Keratinocyte (primary cell): ENCODE measurements at regions not wholly inside any gene's neighbourhood (a gene's known extent, or its start where the extent isn't known, plus 50 kb on each side); places are given as distances from the start of the nearest gene placed in this dataset.
"Not testable (repeated sequence)": the region's sequence is repeated elsewhere in the genome, so short reads cannot be mapped to it uniquely, and the experiment has no call there.

Source experiments
- DNase-seq: peaks from one replicate; pipeline ENCODE4 v3.0.0-alpha.2; 2011; ENCODE audit warnings: low read depth, missing footprints, low spot score
- FAIRE-seq: peaks from 2 replicates; lab custom pipeline; 2011; peaks lifted over from hg19 to GRCh38; lab: Jason Lieb, UNC
- H2AFZ ChIP-seq: 2 replicates; pipeline ENCODE4 v1.6.0; 2012; ENCODE audit warnings: low read length, control low read depth, inconsistent platforms; ENCODE audit not compliant: control insufficient read depth
- H3K27ac ChIP-seq: 2 replicates; pipeline ENCODE4 v1.5.1; 2011; ENCODE audit warnings: low read length; ENCODE audit not compliant: control insufficient read depth, insufficient read depth
- H3K27me3 ChIP-seq: 3 replicates; pipeline ENCODE4 v1.6.0; 2011; ENCODE audit warnings: low read length; ENCODE audit not compliant: control insufficient read depth, insufficient read depth; ENCODE audit errors: extremely low read depth
- H3K36me3 ChIP-seq, 2 experiments: 2 replicates in 1 of 2; 3 replicates in 1 of 2; pipeline ENCODE4 v1.5.1; 2011; ENCODE audit warnings: low read length in 2 of 2, mild to moderate bottlenecking in 1 of 2; ENCODE audit not compliant: control insufficient read depth in 2 of 2, insufficient read depth in 2 of 2; ENCODE audit errors: extremely low read depth in 1 of 2
- H3K4me1 ChIP-seq: 3 replicates; pipeline ENCODE4 v1.5.1; 2011; ENCODE audit warnings: low read length; ENCODE audit not compliant: control insufficient read depth, insufficient read depth; ENCODE audit errors: extremely low read depth
- H3K4me2 ChIP-seq: 3 replicates; pipeline ENCODE4 v1.6.0; 2011; ENCODE audit warnings: low read depth, low read length; ENCODE audit not compliant: control insufficient read depth, insufficient read depth; ENCODE audit errors: extremely low read depth
- H3K4me3 ChIP-seq, 3 experiments: fragments of 200-600 bp in 1 of 3; sonication (generic) in 1 of 3; 2 replicates in 2 of 3; 3 replicates in 1 of 3; pipeline ENCODE4 v1.5.1; 2011 to 2016; ENCODE audit warnings: low read length in 3 of 3, mild to moderate bottlenecking in 3 of 3, control low read depth in 2 of 3, inconsistent platforms in 1 of 3, low read depth in 1 of 3, mixed read lengths in 1 of 3, mixed run types in 1 of 3, moderate library complexity in 1 of 3; ENCODE audit not compliant: control insufficient read depth in 2 of 3, insufficient read depth in 2 of 3; ENCODE audit errors: extremely low read depth in 1 of 3
- H3K79me2 ChIP-seq: 2 replicates; pipeline ENCODE4 v1.6.0; 2012; ENCODE audit warnings: low read length; ENCODE audit not compliant: control insufficient read depth, insufficient read depth
- H3K9ac ChIP-seq: 3 replicates; pipeline ENCODE4 v1.6.0; 2011; ENCODE audit warnings: low read length; ENCODE audit not compliant: control insufficient read depth, insufficient read depth; ENCODE audit errors: extremely low read depth
- H3K9me1 ChIP-seq: 3 replicates; pipeline ENCODE4 v1.6.0; 2011; ENCODE audit warnings: low read length; ENCODE audit not compliant: control insufficient read depth, insufficient read depth; ENCODE audit errors: extremely low read depth
- H3K9me3 ChIP-seq: 2 replicates; pipeline ENCODE4 v1.5.1; 2012; ENCODE audit warnings: low read depth, low read length; ENCODE audit not compliant: control insufficient read depth
- H4K20me1 ChIP-seq: 3 replicates; pipeline ENCODE4 v1.6.0; 2011; ENCODE audit warnings: low read length; ENCODE audit not compliant: control insufficient read depth, insufficient read depth; ENCODE audit errors: extremely low read depth
- EZH2 ChIP-seq: IDR thresholded peaks from one replicate; pipeline ENCODE4 v1.6.1; 2012; ENCODE audit warnings: inconsistent platforms, mild to moderate bottlenecking, low read length, moderate library complexity
- dilution Hi-C: fragments of 300-500 bp; cut with MboI; formaldehyde crosslinking; loops from one replicate; pipeline ENCODE4 v1.7.0; 2020; ENCODE audit warnings: low sequenced_read_pairs; ENCODE audit not compliant: extremely low pct_ligation_motif_present
- TF ChIP-seq, protein P1 (sequence below), 3 experiments: IDR thresholded peaks in 1 of 3; conservative IDR thresholded peaks in 1 of 3; optimal IDR thresholded peaks in 1 of 3; 2 replicates in 2 of 3; 3 replicates in 1 of 3; pipeline versions ENCODE3 to v1.5.1; 2011; ENCODE audit warnings: low read length in 3 of 3, mild to moderate bottlenecking in 3 of 3, moderate library complexity in 2 of 3, control low read depth in 1 of 3, inconsistent platforms in 1 of 3; ENCODE audit not compliant: insufficient read depth in 2 of 3; ENCODE audit errors: extremely low read depth in 1 of 3

DNA sequence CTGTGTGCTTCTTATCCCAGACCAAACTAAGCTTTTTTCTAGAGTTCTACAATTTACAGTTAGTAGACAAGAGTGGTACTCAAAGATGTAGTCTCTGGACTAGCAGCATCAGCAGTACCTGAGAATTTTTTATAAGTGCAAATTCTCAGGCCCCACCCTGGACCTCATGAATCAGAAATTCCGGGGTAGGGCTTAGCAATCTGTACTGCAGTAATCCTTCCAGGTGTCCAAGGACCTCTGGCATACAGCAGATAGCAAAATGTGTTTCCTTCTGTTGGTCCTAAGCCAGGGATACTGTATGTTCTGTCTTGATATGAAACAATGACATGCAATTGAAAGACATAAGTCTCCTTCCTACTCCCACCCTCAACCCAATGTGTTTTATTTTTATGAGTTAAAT, 194.3 kb downstream of the MSX2 start:
- no peaks in the 10 kb centered on the region for H3K36me3 ChIP-seq
- no peak for DNase-seq
- dilution Hi-C loops = no loop called here

DNA sequence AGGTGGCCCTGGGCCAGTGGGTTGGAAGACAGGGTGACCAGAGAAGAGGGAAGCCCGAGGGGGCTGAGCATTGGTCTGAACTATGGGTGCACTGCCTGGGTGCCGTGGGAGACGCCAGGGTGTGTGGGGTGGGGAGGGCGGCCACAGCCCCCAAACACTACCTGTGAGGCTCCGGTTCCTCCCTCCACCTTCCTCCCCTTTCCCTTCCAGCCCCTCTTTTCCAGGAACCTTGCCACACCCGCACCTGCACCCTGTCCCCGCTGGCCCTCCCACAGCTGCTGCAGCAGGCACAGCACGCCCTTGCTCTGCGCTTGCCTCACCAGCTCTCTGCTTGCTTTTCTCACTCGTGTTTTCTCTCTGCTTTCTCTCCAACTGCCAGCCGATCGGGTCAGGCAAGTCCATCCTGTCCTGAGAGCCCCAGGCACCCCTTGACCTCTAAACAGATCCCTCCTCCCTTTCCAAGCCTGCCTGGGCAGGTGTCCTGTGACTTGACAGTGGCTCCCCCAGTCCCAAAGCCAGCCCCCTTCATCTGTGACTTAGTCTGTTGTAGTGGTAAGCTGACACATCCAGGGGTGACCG, 193.7 kb downstream of the MSX2 start:
- H3K4me2 ChIP-seq = no peak overlapping the region

More for the DNA sequence above, 194.3 kb downstream of the MSX2 start:
- Histone ChIP-seq H3K4me3 (no peak overlapping the region), H3K79me2 (no peaks in the 10 kb centered on the region), H2AFZ (no peak overlapping the region), H3K27ac (no peak overlapping the region), H3K9ac (no peak overlapping the region), H3K9me3 (no peaks in the 10 kb centered on the region), H3K4me1 (no peaks in the 10 kb centered on the region), H3K4me2 (no peak overlapping the region), H3K27me3 (no peaks in the 10 kb centered on the region), H3K9me1 (no peaks in the 10 kb centered on the region), H4K20me1 (no peaks in the 10 kb centered on the region)
- TF ChIP-seq, protein P1, sequence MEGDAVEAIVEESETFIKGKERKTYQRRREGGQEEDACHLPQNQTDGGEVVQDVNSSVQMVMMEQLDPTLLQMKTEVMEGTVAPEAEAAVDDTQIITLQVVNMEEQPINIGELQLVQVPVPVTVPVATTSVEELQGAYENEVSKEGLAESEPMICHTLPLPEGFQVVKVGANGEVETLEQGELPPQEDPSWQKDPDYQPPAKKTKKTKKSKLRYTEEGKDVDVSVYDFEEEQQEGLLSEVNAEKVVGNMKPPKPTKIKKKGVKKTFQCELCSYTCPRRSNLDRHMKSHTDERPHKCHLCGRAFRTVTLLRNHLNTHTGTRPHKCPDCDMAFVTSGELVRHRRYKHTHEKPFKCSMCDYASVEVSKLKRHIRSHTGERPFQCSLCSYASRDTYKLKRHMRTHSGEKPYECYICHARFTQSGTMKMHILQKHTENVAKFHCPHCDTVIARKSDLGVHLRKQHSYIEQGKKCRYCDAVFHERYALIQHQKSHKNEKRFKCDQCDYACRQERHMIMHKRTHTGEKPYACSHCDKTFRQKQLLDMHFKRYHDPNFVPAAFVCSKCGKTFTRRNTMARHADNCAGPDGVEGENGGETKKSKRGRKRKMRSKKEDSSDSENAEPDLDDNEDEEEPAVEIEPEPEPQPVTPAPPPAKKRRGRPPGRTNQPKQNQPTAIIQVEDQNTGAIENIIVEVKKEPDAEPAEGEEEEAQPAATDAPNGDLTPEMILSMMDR (optimal IDR thresholded peaks at IDR 0.05 in 1 of 3, IDR thresholded peaks at IDR 0.05 in 1 of 3, conservative IDR thresholded peaks at IDR 0.05 in 1 of 3; ENCODE audit: extremely low read depth in 1 of 3, insufficient read depth in 2 of 3, low read length in 3 of 3) = no peak
- TF ChIP-seq EZH2 = no peak
- no peak for FAIRE-seq

DNA sequence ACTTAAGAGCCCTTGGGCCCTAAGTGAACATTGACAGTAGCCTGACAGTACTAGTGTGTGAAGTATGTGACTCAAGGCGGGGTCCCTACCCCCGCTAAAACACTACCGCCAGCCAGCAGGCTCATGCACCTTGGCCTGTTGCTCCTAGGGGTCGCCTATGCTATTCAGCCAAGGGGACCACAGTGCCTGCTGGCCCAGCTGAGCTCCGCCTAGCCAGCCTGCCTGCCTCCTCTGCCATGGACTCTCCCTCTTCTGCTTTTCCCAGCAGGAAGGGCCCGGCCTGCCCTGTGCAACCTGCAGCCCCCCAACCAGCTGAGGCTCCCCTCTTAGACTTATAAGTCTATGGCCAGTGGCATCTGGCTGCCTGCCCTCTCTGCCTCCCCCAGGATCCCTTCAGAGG, 193.1 kb downstream of the MSX2 start:
- H3K27me3 ChIP-seq, FAIRE-seq, H3K36me3 ChIP-seq, H4K20me1 ChIP-seq, H3K9me1 ChIP-seq, dilution Hi-C loops, DNase-seq, H3K9ac ChIP-seq, H3K79me2 ChIP-seq, H3K4me2 ChIP-seq, H3K9me3 ChIP-seq, H3K4me1 ChIP-seq, H3K4me3 ChIP-seq, H2AFZ ChIP-seq, H3K27ac ChIP-seq: not testable (repeated sequence)

More for the DNA sequence above, 193.7 kb downstream of the MSX2 start:
- Histone ChIP-seq H3K36me3 (no peaks in the 10 kb centered on the region), H2AFZ (no peak overlapping the region), H3K9ac (no peak overlapping the region), H3K9me1 (no peaks in the 10 kb centered on the region), H3K79me2 (no peaks in the 10 kb centered on the region), H3K4me3 (no peak overlapping the region), H4K20me1 (no peaks in the 10 kb centered on the region), H3K4me1 (no peaks in the 10 kb centered on the region), H3K9me3 (no peaks in the 10 kb centered on the region), H3K27me3 (no peaks in the 10 kb centered on the region), H3K27ac (no peak overlapping the region)
- FAIRE-seq = no peak
- dilution Hi-C loops = no loop called here
- DNase-seq = no peak
- no peak for TF ChIP-seq EZH2
- TF ChIP-seq, protein P1 (optimal IDR thresholded peaks at IDR 0.05 in 1 of 3, IDR thresholded peaks at IDR 0.05 in 1 of 3, conservative IDR thresholded peaks at IDR 0.05 in 1 of 3; ENCODE audit: extremely low read depth in 1 of 3, insufficient read depth in 2 of 3, low read length in 3 of 3) = no peak

DNA sequence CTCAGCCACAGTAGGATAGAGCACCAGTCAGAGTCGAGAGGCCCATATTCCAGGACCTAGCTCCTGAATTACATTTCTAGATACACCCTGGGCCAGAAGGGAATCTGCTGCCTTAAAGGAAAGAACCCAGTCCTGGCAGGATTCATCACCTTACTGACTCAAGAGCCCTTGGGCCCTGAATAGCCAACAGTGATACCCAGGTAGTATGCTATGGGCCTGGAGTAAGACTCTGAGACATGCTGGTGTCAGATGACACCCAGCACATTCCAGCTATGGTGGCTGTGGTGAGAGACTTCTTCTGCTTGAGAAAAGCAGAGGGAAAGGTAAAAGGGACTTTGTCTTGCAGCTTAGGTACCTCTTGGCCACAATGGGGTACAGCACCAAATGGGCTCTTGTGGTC, 192.5 kb downstream of the MSX2 start:
- not testable (repeated sequence) for H3K9ac ChIP-seq, H3K4me2 ChIP-seq

More for the DNA sequence above, 192.5 kb downstream of the MSX2 start:
- H4K20me1 ChIP-seq, H3K4me3 ChIP-seq, FAIRE-seq, DNase-seq, H3K9me3 ChIP-seq, H3K27ac ChIP-seq, H3K79me2 ChIP-seq, H3K36me3 ChIP-seq, H3K9me1 ChIP-seq, H2AFZ ChIP-seq, H3K27me3 ChIP-seq, H3K4me1 ChIP-seq, dilution Hi-C loops: not testable (repeated sequence)
